ENCODE measurements at regions not wholly inside any gene's neighbourhood (a gene's known extent, or its start where the extent isn't known, plus 50 kb on each side); places are given as distances from the start of the nearest gene placed in this dataset.

DNA sequence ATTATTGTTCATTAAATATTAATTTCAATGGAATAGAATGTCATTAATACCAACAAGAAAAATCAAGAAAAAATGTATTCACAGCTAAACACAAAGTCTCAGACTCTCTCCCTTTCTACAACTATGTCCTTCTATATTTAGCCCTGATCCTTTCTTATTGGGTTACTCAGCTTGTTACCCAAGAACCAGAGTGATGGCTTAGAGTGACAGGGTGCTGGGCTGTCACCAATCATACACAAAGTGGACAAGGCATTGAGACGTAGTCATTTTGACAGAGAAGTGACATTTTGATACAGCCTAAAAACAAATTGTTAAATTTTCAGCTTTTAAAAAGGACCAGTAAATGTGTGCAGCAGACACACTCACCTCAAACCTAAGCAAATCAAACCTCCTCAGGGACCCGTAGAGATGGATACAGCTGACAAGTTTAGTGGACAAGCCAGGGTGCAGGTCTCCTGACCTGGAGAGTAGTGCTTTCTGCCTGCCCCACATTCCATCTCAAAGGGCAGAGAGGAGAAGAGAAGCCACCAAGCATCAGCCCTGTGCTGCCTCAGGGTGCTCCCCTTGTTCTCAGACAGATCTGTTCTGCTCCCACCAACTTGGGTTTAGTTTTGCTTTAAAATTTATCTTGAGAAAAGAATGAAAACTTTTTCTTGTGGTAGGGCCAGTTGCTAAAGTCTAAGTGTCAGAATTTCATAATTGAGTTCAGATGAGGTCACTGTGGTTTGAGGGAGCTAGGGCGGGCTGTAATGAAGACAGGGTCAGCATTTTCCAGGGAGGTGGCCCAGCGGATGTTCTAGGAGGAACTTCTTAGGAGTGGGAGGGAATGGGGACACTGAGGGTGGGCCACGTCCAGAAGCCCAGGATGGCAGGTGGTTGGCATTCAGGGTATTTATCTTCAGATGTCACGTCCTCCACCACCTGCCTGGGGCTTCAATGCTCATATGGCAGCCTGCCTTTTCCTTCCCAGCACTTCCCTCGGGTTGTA lies 136.5 kb upstream of the TBL1XR1 start:
- H2AFZ ChIP-seq (ENCODE audit: low read depth, low read length), result no peak overlapping the region
- no peaks in the 10 kb centered on the region for H3K9me3 ChIP-seq (ENCODE audit: low read length)
- H3K9me2 ChIP-seq (ENCODE audit: insufficient read depth, low read length), result no peaks in the 10 kb centered on the region
- no peak for TF ChIP-seq EZH2 (IDR thresholded peaks at IDR 0.05; ENCODE audit: borderline replicate concordance, insufficient read depth, low read length, poor library complexity, severe bottlenecking)
- no peak for TF ChIP-seq EP300 (conservative IDR thresholded peaks at IDR 0.05; ENCODE audit: poor library complexity, severe bottlenecking)
- TF ChIP-seq CTCF (IDR thresholded peaks at IDR 0.05; ENCODE audit: poor library complexity, severe bottlenecking), result no peak
- no peak for TF ChIP-seq POLR2AphosphoS5 (IDR thresholded peaks at IDR 0.05)
- TF ChIP-seq TAF1 (IDR thresholded peaks at IDR 0.05; ENCODE audit: low read depth), result no peak
- no peak for TF ChIP-seq SMC3 (conservative IDR thresholded peaks at IDR 0.05; ENCODE audit: poor library complexity)
- no peak for TF ChIP-seq MXI1 (conservative IDR thresholded peaks at IDR 0.05; ENCODE audit: poor library complexity, severe bottlenecking)
- TF ChIP-seq, protein P1, sequence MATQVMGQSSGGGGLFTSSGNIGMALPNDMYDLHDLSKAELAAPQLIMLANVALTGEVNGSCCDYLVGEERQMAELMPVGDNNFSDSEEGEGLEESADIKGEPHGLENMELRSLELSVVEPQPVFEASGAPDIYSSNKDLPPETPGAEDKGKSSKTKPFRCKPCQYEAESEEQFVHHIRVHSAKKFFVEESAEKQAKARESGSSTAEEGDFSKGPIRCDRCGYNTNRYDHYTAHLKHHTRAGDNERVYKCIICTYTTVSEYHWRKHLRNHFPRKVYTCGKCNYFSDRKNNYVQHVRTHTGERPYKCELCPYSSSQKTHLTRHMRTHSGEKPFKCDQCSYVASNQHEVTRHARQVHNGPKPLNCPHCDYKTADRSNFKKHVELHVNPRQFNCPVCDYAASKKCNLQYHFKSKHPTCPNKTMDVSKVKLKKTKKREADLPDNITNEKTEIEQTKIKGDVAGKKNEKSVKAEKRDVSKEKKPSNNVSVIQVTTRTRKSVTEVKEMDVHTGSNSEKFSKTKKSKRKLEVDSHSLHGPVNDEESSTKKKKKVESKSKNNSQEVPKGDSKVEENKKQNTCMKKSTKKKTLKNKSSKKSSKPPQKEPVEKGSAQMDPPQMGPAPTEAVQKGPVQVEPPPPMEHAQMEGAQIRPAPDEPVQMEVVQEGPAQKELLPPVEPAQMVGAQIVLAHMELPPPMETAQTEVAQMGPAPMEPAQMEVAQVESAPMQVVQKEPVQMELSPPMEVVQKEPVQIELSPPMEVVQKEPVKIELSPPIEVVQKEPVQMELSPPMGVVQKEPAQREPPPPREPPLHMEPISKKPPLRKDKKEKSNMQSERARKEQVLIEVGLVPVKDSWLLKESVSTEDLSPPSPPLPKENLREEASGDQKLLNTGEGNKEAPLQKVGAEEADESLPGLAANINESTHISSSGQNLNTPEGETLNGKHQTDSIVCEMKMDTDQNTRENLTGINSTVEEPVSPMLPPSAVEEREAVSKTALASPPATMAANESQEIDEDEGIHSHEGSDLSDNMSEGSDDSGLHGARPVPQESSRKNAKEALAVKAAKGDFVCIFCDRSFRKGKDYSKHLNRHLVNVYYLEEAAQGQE (IDR thresholded peaks at IDR 0.05; ENCODE audit: borderline replicate concordance), result no peak
- no peak for TF ChIP-seq RAD21 (conservative IDR thresholded peaks at IDR 0.05)
- no peak overlapping the region for H3K4me2 ChIP-seq (ENCODE audit: low read length)
- no peak overlapping the region for H3K9ac ChIP-seq (ENCODE audit: low read length)
- no peaks in the 10 kb centered on the region for H3K79me2 ChIP-seq (replicated peaks; ENCODE audit: insufficient read depth, low read length)
- no peaks in the 10 kb centered on the region for H3K27me3 ChIP-seq (ENCODE audit: insufficient read depth, low read depth, low read length)
- H3K36me3 ChIP-seq (ENCODE audit: insufficient read depth, low read length), result no peaks in the 10 kb centered on the region
- H3K4me3 ChIP-seq (ENCODE audit: low read length), result no peak overlapping the region
- H3K27ac ChIP-seq (ENCODE audit: low read length), result no peak overlapping the region
- no peaks in the 10 kb centered on the region for H4K20me1 ChIP-seq (ENCODE audit: insufficient read depth)
- no peaks in the 10 kb centered on the region for H3F3A ChIP-seq (ENCODE audit: insufficient read depth, low read length, poor library complexity, severe bottlenecking)

GRCh38 chr3:177334803-177335202 lies 137.5 kb upstream of the TBL1XR1 start:
- Histone ChIP-seq H3K36me3 (ENCODE audit: insufficient read depth, low read length) (no peaks in the 10 kb centered on the region), H3K27me3 (ENCODE audit: insufficient read depth, low read depth, low read length) (no peaks in the 10 kb centered on the region), H3K9ac (ENCODE audit: low read length) (no peak overlapping the region), H3K79me2 (replicated peaks; ENCODE audit: insufficient read depth, low read length) (no peaks in the 10 kb centered on the region), H2AFZ (ENCODE audit: low read depth, low read length) (no peak overlapping the region), H3K4me2 (ENCODE audit: low read length) (no peak overlapping the region), H3K9me2 (ENCODE audit: insufficient read depth, low read length) (no peaks in the 10 kb centered on the region), H4K20me1 (ENCODE audit: insufficient read depth) (no peaks in the 10 kb centered on the region), H3F3A (ENCODE audit: insufficient read depth, low read length, poor library complexity, severe bottlenecking) (no peaks in the 10 kb centered on the region), H3K27ac (ENCODE audit: low read length) (no peak overlapping the region), H3K4me3 (ENCODE audit: low read length) (no peak overlapping the region), H3K9me3 (ENCODE audit: low read length) (no peaks in the 10 kb centered on the region)
- TF ChIP-seq, protein P1 (IDR thresholded peaks at IDR 0.05; ENCODE audit: borderline replicate concordance), result no peak
- no peak for TF ChIP-seq POLR2AphosphoS5 (IDR thresholded peaks at IDR 0.05)
- no peak for TF ChIP-seq MXI1 (conservative IDR thresholded peaks at IDR 0.05; ENCODE audit: poor library complexity, severe bottlenecking)
- no peak for TF ChIP-seq EZH2 (IDR thresholded peaks at IDR 0.05; ENCODE audit: borderline replicate concordance, insufficient read depth, low read length, poor library complexity, severe bottlenecking)
- no peak for TF ChIP-seq EP300 (conservative IDR thresholded peaks at IDR 0.05; ENCODE audit: poor library complexity, severe bottlenecking)
- TF ChIP-seq CTCF (IDR thresholded peaks at IDR 0.05; ENCODE audit: poor library complexity, severe bottlenecking), result no peak
- TF ChIP-seq RAD21 (conservative IDR thresholded peaks at IDR 0.05), result no peak

All from neural cell (in vitro differentiated cells).